ENCODE measurements at regions not wholly inside any gene's neighbourhood (a gene's known extent, or its start where the extent isn't known, plus 50 kb on each side); places are given as distances from the start of the nearest gene placed in this dataset.
A peak's percentile ranks its signal among the peaks of the same experiment; 100 is the strongest.

- no peak overlapping the region for H3K4me3 ChIP-seq (ENCODE audit: low read depth, low read length)
- no peak for TF ChIP-seq CTCF (conservative IDR thresholded peaks at IDR 0.05; ENCODE audit: low read depth, low read length)
- peak; percentile 97 for DNase-seq (ENCODE audit: low read depth)
Measured at GRCh38 chr16:13307255-13307654, 405.9 kb downstream of the SHISA9 start.

- no peak for DNase-seq (ENCODE audit: low read depth)
- no peak overlapping the region for H3K4me3 ChIP-seq (ENCODE audit: low read depth, low read length)
- TF ChIP-seq CTCF (conservative IDR thresholded peaks at IDR 0.05; ENCODE audit: low read depth, low read length), result no peak
Measured at GRCh38 chr16:13307851-13308250, 406.5 kb downstream of the SHISA9 start.

- no peak for DNase-seq (ENCODE audit: low read depth)
- H3K4me3 ChIP-seq (ENCODE audit: low read depth, low read length), result no peak overlapping the region
- TF ChIP-seq CTCF (conservative IDR thresholded peaks at IDR 0.05; ENCODE audit: low read depth, low read length), result no peak
Measured at GRCh38 chr16:13312063-13312462, 410.7 kb downstream of the SHISA9 start.

GRCh38 chr16:13313351-13313750, 412.0 kb downstream of the SHISA9 start:
- DNase-seq (ENCODE audit: low read depth), result no peak
- TF ChIP-seq CTCF (conservative IDR thresholded peaks at IDR 0.05; ENCODE audit: low read depth, low read length), result no peak
- H3K4me3 ChIP-seq (ENCODE audit: low read depth, low read length), result no peak overlapping the region

GRCh38 chr16:13314633-13315032, 413.2 kb downstream of the SHISA9 start:
- DNase-seq (ENCODE audit: low read depth), result no peak
- no peak overlapping the region for H3K4me3 ChIP-seq (ENCODE audit: low read depth, low read length)
- TF ChIP-seq CTCF (conservative IDR thresholded peaks at IDR 0.05; ENCODE audit: low read depth, low read length), result no peak

GRCh38 chr16:13315642-13316427, 414.4 kb downstream of the SHISA9 start:
- DNase-seq (ENCODE audit: low read depth), result peak; percentile 80
- no peak overlapping the region for H3K4me3 ChIP-seq (ENCODE audit: low read depth, low read length)
- TF ChIP-seq CTCF (conservative IDR thresholded peaks at IDR 0.05; ENCODE audit: low read depth, low read length), result no peak

GRCh38 chr16:13322336-13322735, 420.9 kb downstream of the SHISA9 start:
- H3K4me3 ChIP-seq (ENCODE audit: low read depth, low read length), result no peak overlapping the region
- DNase-seq (ENCODE audit: low read depth), result no peak
- no peak for TF ChIP-seq CTCF (conservative IDR thresholded peaks at IDR 0.05; ENCODE audit: low read depth, low read length)

All from epithelial cell of proximal tubule (primary cell).